ENCODE measurements at regions not wholly inside any gene's neighbourhood (a gene's known extent, or its start where the extent isn't known, plus 50 kb on each side); places are given as distances from the start of the nearest gene placed in this dataset.
A peak's percentile ranks its signal among the peaks of the same experiment; 100 is the strongest.

GRCh38 chr16:10308305-10309193 is 77.3 kb upstream of the ATF7IP2 start:
- in situ Hi-C loops (cut with MboI; ENCODE audit: low pct_unique_long_range_greater_than_20kb in 2 of 9, low sequenced_read_pairs in 9 of 9, unreplicated experiment in 9 of 9) = no loop called here
- ATAC-seq (replicated peaks in 6 of 8) = no peak
- WGBS, 10 experiments = 6 to 100% (median 89%) methylated on average over 1 to 6 of the region's 15 CpGs; no CpG with 5 or more reads in 2 of the 10 experiments
- Histone ChIP-seq H3K4me1 (replicated peaks in 1 of 2) (peaks cover 0 to 4% of the 10 kb centered on the region in 2 donors), H3K4me3 (no peak overlapping the region), H3K27ac (no peak overlapping the region)

GRCh38 chr16:10309271-10309932 is 76.5 kb upstream of the ATF7IP2 start:
- H3K4me3 ChIP-seq = no peak overlapping the region
- ATAC-seq (replicated peaks in 6 of 8) = no peak
- peaks cover 0 to 5% of the 10 kb centered on the region in 2 donors for H3K4me1 ChIP-seq (replicated peaks in 1 of 2)
- WGBS, 10 experiments = 14 to 92% (median 72%) methylated on average over 1 to 7 of the region's 11 CpGs; no CpG with 5 or more reads in 2 of the 10 experiments
- in situ Hi-C loops (cut with MboI; ENCODE audit: low pct_unique_long_range_greater_than_20kb in 2 of 9, low sequenced_read_pairs in 9 of 9, unreplicated experiment in 9 of 9) = no loop called here
- no peak overlapping the region for H3K27ac ChIP-seq

- WGBS, 10 experiments = 3 to 83% (median 37%) methylated on average over 2 to 5 of the region's 5 CpGs; no CpG with 5 or more reads in 2 of the 10 experiments
- peaks cover 2 to 11% of the 10 kb centered on the region in 2 donors for H3K4me1 ChIP-seq (replicated peaks in 1 of 2)
- H3K27ac ChIP-seq = no peak overlapping the region
- no peak overlapping the region for H3K4me3 ChIP-seq
- no peak for ATAC-seq (replicated peaks in 6 of 8)
- in situ Hi-C loops (cut with MboI; ENCODE audit: low pct_unique_long_range_greater_than_20kb in 2 of 9, low sequenced_read_pairs in 9 of 9, unreplicated experiment in 9 of 9) = no loop called here
These were observed 73.9 kb upstream of the ATF7IP2 start for GRCh38 chr16:10312008-10312407.

DNA sequence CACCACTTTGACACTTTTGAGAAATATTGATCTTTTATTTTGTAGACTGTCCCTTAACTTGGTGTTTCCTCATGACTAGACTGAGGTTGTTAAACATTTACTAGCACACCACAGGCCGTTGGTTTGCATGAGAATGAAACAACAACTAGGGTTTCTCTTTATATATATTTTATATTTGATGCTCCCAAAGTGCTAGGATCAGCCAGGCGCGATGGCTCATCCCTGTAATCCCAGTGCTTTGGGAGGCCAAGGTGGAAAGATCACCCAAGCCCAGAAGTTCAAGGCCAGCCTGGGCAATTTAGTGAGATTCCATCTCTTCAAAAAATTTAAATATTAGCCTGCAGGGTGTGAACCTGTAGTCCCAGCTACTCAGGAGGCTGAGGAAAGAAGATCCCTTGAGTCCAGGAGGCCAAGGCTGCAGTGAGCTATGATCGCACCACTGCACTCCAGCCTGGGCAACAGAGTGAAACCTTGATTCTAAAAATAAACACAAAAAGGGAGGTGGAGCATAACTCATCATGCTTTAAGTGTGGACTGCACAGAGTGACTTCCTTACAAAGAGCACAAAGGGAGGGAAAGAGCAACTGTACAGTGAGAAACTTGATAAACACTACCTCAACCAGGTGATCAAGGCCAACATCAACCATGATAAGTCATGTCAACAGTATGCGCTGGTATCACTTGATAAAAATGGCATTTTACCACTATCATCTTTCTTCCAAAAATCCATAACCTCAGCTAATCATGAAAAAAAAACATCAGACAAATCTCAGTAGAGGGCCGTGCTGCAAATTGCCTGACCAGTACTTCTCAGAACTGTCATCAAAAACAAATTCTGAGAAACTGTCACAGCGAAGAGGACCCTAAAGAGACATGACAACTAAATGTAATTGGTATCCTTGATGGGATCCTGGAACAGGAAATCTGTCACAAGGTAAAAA is 72.8 kb upstream of the ATF7IP2 start:
- H3K27ac ChIP-seq = no peak overlapping the region
- H3K4me3 ChIP-seq = no peak overlapping the region
- 0 to 100% (median 68%) methylated on average over 1 to 6 of the region's 7 CpGs; no CpG with 5 or more reads in 1 of the 10 experiments for WGBS, 10 experiments
- ATAC-seq (replicated peaks in 6 of 8) = no peak
- in situ Hi-C loops (cut with MboI; ENCODE audit: low pct_unique_long_range_greater_than_20kb in 2 of 9, low sequenced_read_pairs in 9 of 9, unreplicated experiment in 9 of 9) = no loop called here
- peaks cover 2 to 11% of the 10 kb centered on the region in 2 donors for H3K4me1 ChIP-seq (replicated peaks in 1 of 2)

GRCh38 chr16:10314317-10314716 is 71.5 kb upstream of the ATF7IP2 start:
- Histone ChIP-seq H3K4me3 (no peak overlapping the region), H3K27ac (no peak overlapping the region), H3K4me1 (replicated peaks in 1 of 2) (peaks cover 4 to 11% of the 10 kb centered on the region in 2 donors)
- 0 to 100% (median 64%) methylated on average over 1 to 4 of the region's 4 CpGs; no CpG with 5 or more reads in 1 of the 10 experiments for WGBS, 10 experiments
- in situ Hi-C loops (cut with MboI; ENCODE audit: low pct_unique_long_range_greater_than_20kb in 2 of 9, low sequenced_read_pairs in 9 of 9, unreplicated experiment in 9 of 9) = no loop called here
- no peak for ATAC-seq (replicated peaks in 6 of 8)

DNA sequence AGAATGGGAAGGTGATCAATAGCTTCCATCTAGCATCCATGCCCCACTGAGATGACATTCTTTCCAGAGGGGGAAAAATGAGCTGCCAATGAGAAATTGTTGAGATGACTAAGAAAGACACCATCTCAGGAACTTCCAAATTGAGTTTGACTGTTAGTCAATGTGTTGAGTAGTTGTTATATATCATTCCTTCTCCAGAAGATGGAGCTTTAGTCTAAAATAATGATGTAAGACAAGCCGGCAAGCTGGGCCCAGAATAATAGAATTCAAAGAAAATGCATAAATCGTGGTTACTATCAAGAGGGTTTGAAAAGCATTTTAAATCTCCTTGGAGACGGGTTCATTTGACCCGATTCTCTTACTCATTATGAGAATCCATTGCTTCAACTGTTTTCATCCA is 71.0 kb upstream of the ATF7IP2 start:
- Histone ChIP-seq H3K4me3 (no peak overlapping the region), H3K27ac (no peak overlapping the region), H3K4me1 (replicated peaks in 1 of 2) (peaks cover 4 to 11% of the 10 kb centered on the region in 2 donors)
- in situ Hi-C loops (cut with MboI; ENCODE audit: low pct_unique_long_range_greater_than_20kb in 2 of 9, low sequenced_read_pairs in 9 of 9, unreplicated experiment in 9 of 9) = no loop called here
- ATAC-seq (replicated peaks in 6 of 8) = peak in 4 of 8 experiments; percentile 19 to 57 (median 35)
- WGBS, 10 experiments = 0 to 62% (median 16%) methylated on average over 1 to 4 of the region's 4 CpGs; no CpG with 5 or more reads in 1 of the 10 experiments

DNA sequence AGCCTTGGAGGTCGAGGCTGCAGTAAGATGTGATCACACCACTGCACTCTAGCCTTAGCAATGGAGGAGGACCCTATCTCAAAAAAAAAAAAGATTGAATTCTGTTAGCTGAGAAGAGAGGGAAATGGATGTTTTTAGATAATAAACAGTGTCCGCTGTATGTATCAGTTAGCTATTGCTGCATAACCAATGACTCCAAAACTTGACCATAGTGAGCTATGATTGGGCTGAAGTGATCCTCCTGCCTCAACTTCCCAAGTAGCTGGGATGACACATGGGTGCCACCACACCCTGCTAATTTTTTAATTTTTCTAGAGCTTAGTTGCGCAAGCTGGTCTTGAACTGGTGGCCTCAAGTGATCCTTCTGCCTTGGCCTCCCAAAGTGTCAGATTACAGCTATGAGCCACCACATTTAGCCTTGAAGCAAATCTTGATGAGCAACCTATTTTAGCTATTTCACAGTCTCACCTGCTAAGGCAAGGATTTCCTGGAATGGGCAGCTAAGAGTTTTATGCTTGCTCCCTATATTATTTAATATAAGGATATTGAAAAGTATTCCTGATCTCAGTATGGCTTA is 68.3 kb upstream of the ATF7IP2 start:
- peaks cover 4 to 11% of the 10 kb centered on the region in 2 donors for H3K4me1 ChIP-seq (replicated peaks in 1 of 2)
- ATAC-seq (replicated peaks in 6 of 8) = no peak
- WGBS, 10 experiments = 0 to 100% (median 81%) methylated on average over 1 to 3 of the region's 3 CpGs; no CpG with 5 or more reads in 4 of the 10 experiments
- no peak overlapping the region for H3K27ac ChIP-seq
- in situ Hi-C loops (cut with MboI; ENCODE audit: low pct_unique_long_range_greater_than_20kb in 2 of 9, low sequenced_read_pairs in 9 of 9, unreplicated experiment in 9 of 9) = no loop called here
- no peak overlapping the region for H3K4me3 ChIP-seq

DNA sequence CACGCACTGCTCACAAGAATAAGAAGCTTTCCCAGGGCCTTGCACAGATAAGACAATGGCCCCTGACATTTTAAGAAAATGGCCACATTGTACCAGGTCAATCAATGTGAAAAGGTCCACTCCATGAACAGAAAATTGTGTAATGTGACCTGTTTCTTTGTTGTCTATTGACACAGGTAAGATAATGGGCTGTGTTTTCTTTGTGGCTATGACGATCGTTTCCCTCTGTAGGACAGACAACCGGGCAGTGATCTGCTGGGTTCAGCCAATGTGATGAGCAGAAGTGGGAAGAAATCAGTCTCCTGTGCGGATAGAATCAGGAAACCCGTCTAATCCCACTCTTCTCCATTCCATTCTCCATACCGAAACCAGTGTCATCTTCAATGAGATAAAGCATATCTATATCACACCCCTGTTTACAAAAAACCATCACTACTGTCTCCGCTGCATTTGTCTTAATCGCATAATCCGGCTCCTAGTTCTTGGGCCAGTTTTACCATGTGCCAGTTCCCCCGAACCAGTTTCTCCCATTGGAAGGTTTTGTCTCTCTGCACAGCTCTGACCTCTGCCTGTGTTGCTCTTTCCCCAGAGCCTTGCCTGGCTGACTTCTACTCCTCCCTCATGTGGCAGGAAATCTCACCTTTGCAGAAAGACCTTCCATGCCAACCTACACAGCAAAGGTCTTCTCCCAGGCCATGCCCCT is 66.9 kb upstream of the ATF7IP2 start:
- in situ Hi-C loops (cut with MboI; ENCODE audit: low pct_unique_long_range_greater_than_20kb in 2 of 9, low sequenced_read_pairs in 9 of 9, unreplicated experiment in 9 of 9) = no loop called here
- Histone ChIP-seq H3K4me1 (replicated peaks in 1 of 2) (peaks cover 4 to 6% of the 10 kb centered on the region in 2 donors), H3K27ac (no peak overlapping the region), H3K4me3 (no peak overlapping the region)
- ATAC-seq (replicated peaks in 6 of 8) = no peak
- 21 to 83% (median 60%) methylated on average over 1 to 10 of the region's 11 CpGs; no CpG with 5 or more reads in 1 of the 10 experiments for WGBS, 10 experiments

GRCh38 chr16:10321407-10322387 is 64.2 kb upstream of the ATF7IP2 start:
- Histone ChIP-seq H3K4me3 (no peak overlapping the region), H3K4me1 (replicated peaks in 1 of 2) (peaks cover 0 to 2% of the 10 kb centered on the region in 2 donors), H3K27ac (no peak overlapping the region)
- WGBS, 10 experiments = 39 to 100% (median 86%) methylated on average over 1 to 4 of the region's 6 CpGs; no CpG with 5 or more reads in 5 of the 10 experiments
- in situ Hi-C loops (cut with MboI; ENCODE audit: low pct_unique_long_range_greater_than_20kb in 2 of 9, low sequenced_read_pairs in 9 of 9, unreplicated experiment in 9 of 9) = no loop called here
- ATAC-seq (replicated peaks in 6 of 8) = no peak

GRCh38 chr16:10322723-10323527 is 62.9 kb upstream of the ATF7IP2 start:
- Histone ChIP-seq H3K4me1 (replicated peaks in 1 of 2) (peaks cover 0 to 2% of the 10 kb centered on the region in 2 donors), H3K27ac (no peak overlapping the region), H3K4me3 (no peak overlapping the region)
- in situ Hi-C loops (cut with MboI; ENCODE audit: low pct_unique_long_range_greater_than_20kb in 2 of 9, low sequenced_read_pairs in 9 of 9, unreplicated experiment in 9 of 9) = no loop called here
- ATAC-seq (replicated peaks in 6 of 8) = no peak
- WGBS, 10 experiments = 20 to 100% (median 60%) methylated on average over 1 to 7 of the region's 8 CpGs; no CpG with 5 or more reads in 2 of the 10 experiments
